K562 (cell line): ENCODE measurements at regions not wholly inside any gene's neighbourhood (a gene's known extent, or its start where the extent isn't known, plus 50 kb on each side); places are given as distances from the start of the nearest gene placed in this dataset.

ENCODE experiments used
- ATAC-seq: fragments of 200-7000 bp; cut with Tn5 transposase; 3 replicates; pipeline ENCODE4 v1.9.1; 2020; ENCODE audit warnings: moderate library complexity
- BruUV-seq: library from RNA; stranded (reverse); fragments of 400-500 nt; replicated peaks from 2 replicates; lab custom pipeline; 2021; lab: Mats Ljungman, UMichigan
- CTCF ChIA-PET: fragments of 300-600 bp; formaldehyde crosslinking; extraction: SDS; loops from one replicate; lab custom pipeline; 2021; ENCODE audit warnings: low intra/inter-chr PET ratio; lab: Yijun Ruan, JAX
- POLR2A ChIA-PET: fragments of 300-600, 350-650 bp; sonication (Branson Sonifier 250); formaldehyde crosslinking; extraction: SDS; loops from one replicate; lab custom pipeline; 2021; ENCODE audit warnings: antibody characterized with exemption, inconsistent platforms; lab: Yijun Ruan, JAX
- DNase-seq, 4 experiments: peaks; one replicate each; pipeline versions ENCODE4 v3.0.0 to v3.0.0-alpha.2; 2011 to 2018; ENCODE audit warnings: low spot score in 3 of 4, mixed read lengths in 3 of 4; ENCODE audit errors: extremely low read depth in 1 of 4
- FAIRE-seq: peaks from 2 replicates; lab custom pipeline; 2011; peaks lifted over from hg19 to GRCh38; lab: Jason Lieb, UNC
- H2AFZ ChIP-seq: 2 replicates; pipeline ENCODE4 v1.6.0; 2011; ENCODE audit warnings: low read depth, low read length, control low read depth, inconsistent platforms
- H3K27ac ChIP-seq: fragments of 200-600 bp; 3 replicates; pipeline ENCODE4 v1.8.0; 2011; ENCODE audit warnings: low read depth, mild to moderate bottlenecking, control low read depth, inconsistent platforms, low read length, moderate library complexity, mixed read lengths; ENCODE audit errors: extremely low read depth
- H3K27me3 ChIP-seq, 2 experiments: fragments of 300-600 bp in 1 of 2; 2 replicates in 1 of 2; 3 replicates in 1 of 2; pipeline versions ENCODE4 v1.6.0 to v1.8.0; 2011; ENCODE audit warnings: inconsistent platforms in 2 of 2, low read length in 2 of 2, mild to moderate bottlenecking in 1 of 2, mixed read lengths in 1 of 2, moderate library complexity in 1 of 2; ENCODE audit not compliant: control insufficient read depth in 2 of 2, insufficient read depth in 2 of 2
- H3K36me3 ChIP-seq: fragments of 300-600 bp; 3 replicates; pipeline ENCODE4 v1.8.0; 2011; ENCODE audit warnings: mild to moderate bottlenecking, low read length, inconsistent platforms; ENCODE audit not compliant: control insufficient read depth, insufficient read depth
- H3K4me1 ChIP-seq, 2 experiments: fragments of 200-600 bp in 1 of 2; replicated peaks in 1 of 2; 2 replicates in 1 of 2; 3 replicates in 1 of 2; pipeline versions ENCODE4 v1.5.1 to v1.8.0; 2011; ENCODE audit warnings: inconsistent platforms in 2 of 2, low read length in 2 of 2, mild to moderate bottlenecking in 1 of 2, mixed read lengths in 1 of 2, moderate library complexity in 1 of 2; ENCODE audit not compliant: control insufficient read depth in 2 of 2, insufficient read depth in 2 of 2
- H3K4me2 ChIP-seq: 2 replicates; pipeline ENCODE4 v1.6.1; 2011; ENCODE audit warnings: low read length, control low read depth, inconsistent platforms, mixed read lengths; ENCODE audit not compliant: insufficient read depth
- H3K4me3 ChIP-seq: fragments of 200-600 bp; sonication (generic), shearing (Covaris generic); 2 replicates; pipeline ENCODE4 v1.5.1; 2016; ENCODE audit warnings: control low read depth, inconsistent platforms
- H3K79me2 ChIP-seq: fragments of 200-600 bp; 3 replicates; pipeline ENCODE4 v1.8.0; 2011; ENCODE audit warnings: low read length, inconsistent platforms; ENCODE audit not compliant: control insufficient read depth, insufficient read depth
- H3K9ac ChIP-seq, 2 experiments: 2 replicates each; pipeline versions ENCODE4 v1.6.0 to v1.6.1; 2011; ENCODE audit warnings: low read depth in 2 of 2, low read length in 2 of 2, control low read depth in 1 of 2, inconsistent platforms in 1 of 2, mild to moderate bottlenecking in 1 of 2, mixed read lengths in 1 of 2; ENCODE audit not compliant: insufficient read depth in 1 of 2
- H3K9me1 ChIP-seq: one replicate; pipeline ENCODE4 v1.6.0; 2011; ENCODE audit warnings: inconsistent platforms, mild to moderate bottlenecking, low read length, moderate library complexity; ENCODE audit not compliant: control insufficient read depth, insufficient read depth
- H3K9me3 ChIP-seq: replicated peaks from 2 replicates; pipeline ENCODE4 v1.5.1; 2011; ENCODE audit warnings: low read depth, low read length, inconsistent platforms; ENCODE audit not compliant: control insufficient read depth, insufficient read depth
- H4K20me1 ChIP-seq: replicated peaks from 2 replicates; pipeline ENCODE4 v1.6.1; 2011; ENCODE audit warnings: low read length, inconsistent platforms, mixed read lengths; ENCODE audit not compliant: control insufficient read depth, insufficient read depth
- BMI1 ChIP-seq: fragments of 150-350 bp; IDR thresholded peaks from 2 replicates; pipeline ENCODE4 v1.6.1; 2014; ENCODE audit warnings: low read length
- CC2D1A ChIP-seq: fragments of 450-650 bp; IDR thresholded peaks from 2 replicates; pipeline ENCODE4 v1.6.1; 2017; ENCODE audit warnings: mild to moderate bottlenecking
- CHCHD3 ChIP-seq: fragments of 250-450 bp; sonication (Bioruptor Pico); IDR thresholded peaks from 2 replicates; pipeline ENCODE4 v2.1.2; 2022; ENCODE audit warnings: mild to moderate bottlenecking
- FOXJ2 ChIP-seq: fragments of 200-800 bp; sonication (Bioruptor generic); IDR thresholded peaks from 2 replicates; pipeline ENCODE4 v1.6.1; 2016; ENCODE audit warnings: missing genetic modification characterization, missing compliant biosample characterization
- HBP1 ChIP-seq: fragments of 450-650 bp; formaldehyde crosslinking; IDR thresholded peaks from 2 replicates; pipeline ENCODE4 v1.4.0; 2022; ENCODE audit warnings: missing genetic modification characterization
- HINFP ChIP-seq: fragments of 450-650 bp; conservative IDR thresholded peaks from 2 replicates; pipeline ENCODE4 v1.6.1; 2016; ENCODE audit warnings: missing genetic modification characterization, low read depth, mild to moderate bottlenecking, control low read depth, missing compliant biosample characterization
- KLF16 ChIP-seq: IDR thresholded peaks from 2 replicates; pipeline ENCODE4 v1.6.1; 2016; ENCODE audit warnings: antibody characterized with exemption
- MYC ChIP-seq, 2 experiments: fragments of 250-450 bp in 1 of 2; sonication (Bioruptor Pico) in 1 of 2; IDR thresholded peaks; 2 replicates each; pipeline versions ENCODE4 v1.5.1 to v1.6.1; 2012 to 2021; ENCODE audit warnings: low read depth in 2 of 2, borderline replicate concordance in 1 of 2, improper control_type of control experiment in 1 of 2, low read length in 1 of 2, mild to moderate bottlenecking in 1 of 2, moderate library complexity in 1 of 2
- NR4A1 ChIP-seq, 2 experiments: fragments of 250-450 bp in 1 of 2; fragments of 450-650 bp in 1 of 2; sonication (Bioruptor Pico) in 1 of 2; IDR thresholded peaks; 2 replicates each; pipeline versions ENCODE4 v1.4.0 to v1.6.1; 2016 to 2020; ENCODE audit warnings: mild to moderate bottlenecking in 2 of 2, missing compliant biosample characterization in 1 of 2, missing genetic modification characterization in 1 of 2, moderate library complexity in 1 of 2
- NUFIP1 ChIP-seq: fragments of 450-650 bp; IDR thresholded peaks from 2 replicates; pipeline ENCODE4 v1.6.1; 2018; ENCODE audit not compliant: partially characterized antibody
- PTTG1 ChIP-seq: fragments of 450-650 bp; IDR thresholded peaks from 2 replicates; pipeline ENCODE4 v1.6.1; 2016; ENCODE audit warnings: low read depth, mild to moderate bottlenecking, missing genetic modification characterization, missing compliant biosample characterization
- RBM22 ChIP-seq: fragments of 200-400 bp; formaldehyde crosslinking; IDR thresholded peaks from 2 replicates; pipeline ENCODE4 v1.6.1; 2018; ENCODE audit warnings: low read length, low read depth; ENCODE audit not compliant: poor library complexity, severe bottlenecking
- RBM25 ChIP-seq: fragments of 200-400 bp; formaldehyde crosslinking; IDR thresholded peaks from 2 replicates; pipeline ENCODE4 v1.6.1; 2018; ENCODE audit warnings: low read length, low read depth, moderate library complexity; ENCODE audit not compliant: severe bottlenecking
- RFX1 ChIP-seq: fragments of 450-650 bp; IDR thresholded peaks from 2 replicates; pipeline ENCODE4 v1.6.1; 2016; ENCODE audit warnings: mild to moderate bottlenecking, moderate library complexity
- SMAD4 ChIP-seq: fragments of 250-450 bp; sonication (Bioruptor Pico); conservative IDR thresholded peaks from 2 replicates; pipeline ENCODE4 v1.8.0; 2021; ENCODE audit warnings: inconsistent platforms, mild to moderate bottlenecking, moderate library complexity
- WGBS: fragments of 100-300 bp; shearing (Covaris generic); methylation state at CpG from one replicate; pipeline ENCODE4 v1.1.6; 2016; ENCODE audit warnings: low coverage, mixed read lengths; ENCODE audit not compliant: insufficient coverage; ENCODE audit errors: missing lambda C conversion rate; 5-methylcytosine and 5-hydroxymethylcytosine counted together
- in situ Hi-C: fragments of 300-500 bp; cut with MboI; formaldehyde crosslinking; loops from 4 replicates; pipeline ENCODE4 v1.15.0; 2018; ENCODE audit warnings: inconsistent platforms, mixed read lengths
- intact Hi-C: fragments of 100-400 bp; cut with micrococcal nuclease; formaldehyde crosslinking; loops from 2 replicates; pipeline ENCODE4 v1.14.2; 2022

GRCh38 chr1:213448360-213448759 lies 397.3 kb downstream of the RPS6KC1 start:
- no peaks in the 10 kb centered on the region for H3K36me3 ChIP-seq
- ATAC-seq: no peak
- no peaks in the 10 kb centered on the region for H3K4me1 ChIP-seq
- POLR2A ChIA-PET: interaction anchor here (0.6 kb wide), 1 partner anchor 22 kb away, joined by 3 read pairs; no protein-coding TSS in a partner anchor
- H2AFZ ChIP-seq: no peak overlapping the region
- CTCF ChIA-PET: interaction anchor here (0.6 kb wide), 1 partner anchor 14 kb away, joined by 3 read pairs; no protein-coding TSS in a partner anchor
- no peak overlapping the region for H3K27ac ChIP-seq
- BruUV-seq: no TSS peak
- H3K9me3 ChIP-seq: no peaks in the 10 kb centered on the region
- no peak for FAIRE-seq
- H3K4me3 ChIP-seq: no peak overlapping the region
- no peak overlapping the region for H3K9ac ChIP-seq
- peaks cover 23 to 47% of the 10 kb centered on the region in 2 experiments for H3K27me3 ChIP-seq
- no peaks in the 10 kb centered on the region for H3K9me1 ChIP-seq
- 3% methylated on average over 9 of the region's 9 CpGs for WGBS
- 0 out of 2 replicates have a peak, but pooled peaks cover 3% of the 10 kb centered on the region for H4K20me1 ChIP-seq
- intact Hi-C loops (no loop called here), in situ Hi-C loops (no loop called here)
- H3K4me2 ChIP-seq: no peak overlapping the region
- TF ChIP-seq HBP1 (CRISPR knock-in tag) (no peak), HINFP (tag) (no peak), FOXJ2 (tag) (no peak), NUFIP1 (no peak), BMI1 (no peak), RBM22 (no peak), CC2D1A (no peak), RBM25 (no peak), PTTG1 (tag) (no peak), NR4A1 (CRISPR knock-in tag; IDR thresholded peaks at IDR 0.05) (no peak), NR4A1 (tag; IDR thresholded peaks at IDR 0.05) (no peak), MYC (IDR thresholded peaks at IDR 0.05; ENCODE audit: low read depth, low read length) (no peak), MYC (CRISPR knock-in tag; IDR thresholded peaks at IDR 0.05; ENCODE audit: borderline replicate concordance, low read depth) (no peak), CHCHD3 (CRISPR knock-in tag) (no peak), KLF16 (no peak), SMAD4 (no peak), RFX1 (no peak)
- no peak for DNase-seq
- no peaks in the 10 kb centered on the region for H3K79me2 ChIP-seq
